ENCODE measurements at regions not wholly inside any gene's neighbourhood (a gene's known extent, or its start where the extent isn't known, plus 50 kb on each side); places are given as distances from the start of the nearest gene placed in this dataset.

- no peak overlapping the region for H3K27ac Mint-ChIP-seq
- no peak for TF ChIP-seq CTCF (IDR thresholded peaks at IDR 0.05; ENCODE audit: unreplicated experiment in 3 of 3)
- no peak overlapping the region for H3K4me3 Mint-ChIP-seq
- no peaks in the 10 kb centered on the region for H3K36me3 Mint-ChIP-seq (ENCODE audit: low read depth)
- H3K27me3 Mint-ChIP-seq (ENCODE audit: low read depth): peaks cover 4% of the 10 kb centered on the region
- H3K4me1 Mint-ChIP-seq: no peaks in the 10 kb centered on the region
- no peaks in the 10 kb centered on the region for H3K9me3 Mint-ChIP-seq
Observed at GRCh38 chr2:204065566-204065965, 129.0 kb downstream of the ICOS start.

- Mint-ChIP-seq H3K36me3 (ENCODE audit: low read depth) (no peaks in the 10 kb centered on the region), H3K27ac (no peak overlapping the region), H3K4me1 (no peaks in the 10 kb centered on the region), H3K9me3 (no peaks in the 10 kb centered on the region), H3K27me3 (ENCODE audit: low read depth) (peaks cover 6% of the 10 kb centered on the region), H3K4me3 (no peak overlapping the region)
- no peak for TF ChIP-seq CTCF (IDR thresholded peaks at IDR 0.05; ENCODE audit: unreplicated experiment in 3 of 3)
Observed at GRCh38 chr2:204066051-204066450, 129.5 kb downstream of the ICOS start.

- peaks cover 15% of the 10 kb centered on the region for H3K27me3 Mint-ChIP-seq (ENCODE audit: low read depth)
Observed at GRCh38 chr2:204069804-204070203, 133.2 kb downstream of the ICOS start.

GRCh38 chr2:204072443-204073324, 136.1 kb downstream of the ICOS start:
- Mint-ChIP-seq H3K27me3 (ENCODE audit: low read depth) (peaks cover 15% of the 10 kb centered on the region), H3K9me3 (no peaks in the 10 kb centered on the region), H3K27ac (no peak overlapping the region), H3K36me3 (ENCODE audit: low read depth) (no peaks in the 10 kb centered on the region), H3K4me3 (no peak overlapping the region), H3K4me1 (peaks cover 5% of the 10 kb centered on the region)
- TF ChIP-seq CTCF (IDR thresholded peaks at IDR 0.05; ENCODE audit: unreplicated experiment in 3 of 3): peak; percentile 19 to 27 (median 24)

More at GRCh38 chr2:204069804-204070203, 133.2 kb downstream of the ICOS start:
- TF ChIP-seq CTCF (IDR thresholded peaks at IDR 0.05; ENCODE audit: unreplicated experiment in 3 of 3): no peak
- H3K9me3 Mint-ChIP-seq: no peaks in the 10 kb centered on the region
- H3K4me1 Mint-ChIP-seq: peaks cover 5% of the 10 kb centered on the region
- no peak overlapping the region for H3K4me3 Mint-ChIP-seq
- no peaks in the 10 kb centered on the region for H3K36me3 Mint-ChIP-seq (ENCODE audit: low read depth)
- no peak overlapping the region for H3K27ac Mint-ChIP-seq

- Mint-ChIP-seq H3K4me1 (peaks cover 5% of the 10 kb centered on the region), H3K4me3 (no peak overlapping the region), H3K36me3 (ENCODE audit: low read depth) (no peaks in the 10 kb centered on the region), H3K27ac (no peak overlapping the region), H3K9me3 (no peaks in the 10 kb centered on the region), H3K27me3 (ENCODE audit: low read depth) (peaks cover 15% of the 10 kb centered on the region)
- TF ChIP-seq CTCF (IDR thresholded peaks at IDR 0.05; ENCODE audit: unreplicated experiment in 3 of 3): no peak
Observed at GRCh38 chr2:204074456-204074855, 137.9 kb downstream of the ICOS start.

Measured in nephron (organoid).